Naive B cell (primary cell): ENCODE measurements at regions not wholly inside any gene's neighbourhood (a gene's known extent, or its start where the extent isn't known, plus 50 kb on each side); places are given as distances from the start of the nearest gene placed in this dataset.

Experiments used
- ATAC-seq, 2 donors: fragments of 150-1000 bp; cut with Tn5 transposase; 2 replicates each; pipeline ENCODE4 v1.10.0; 2021; ENCODE audit warnings: low read depth in 2 of 2, mild to moderate bottlenecking in 2 of 2, moderate library complexity in 2 of 2
- DNase-seq: peaks from one replicate; pipeline ENCODE4 v3.0.0; 2022
- H3K27ac Mint-ChIP-seq, 6 donors: one replicate each; pipeline ENCODE4 v1.8.0; 2020 to 2022; ENCODE audit warnings: mild to moderate bottlenecking in 6 of 6, mixed read lengths in 6 of 6, moderate library complexity in 5 of 6, inconsistent platforms in 2 of 6
- H3K27me3 Mint-ChIP-seq, 3 donors: one replicate each; pipeline ENCODE4 v1.8.0; 2021 to 2022; ENCODE audit warnings: mixed read lengths in 3 of 3, mild to moderate bottlenecking in 1 of 3
- H3K36me3 Mint-ChIP-seq, 2 donors: one replicate each; pipeline ENCODE4 v1.8.0; 2020 to 2022; ENCODE audit warnings: mixed read lengths in 2 of 2, inconsistent platforms in 1 of 2, mild to moderate bottlenecking in 1 of 2
- H3K4me1 Mint-ChIP-seq, 3 donors: one replicate each; pipeline ENCODE4 v1.8.0; 2020 to 2022; ENCODE audit warnings: mixed read lengths in 3 of 3, inconsistent platforms in 1 of 3, mild to moderate bottlenecking in 1 of 3, moderate library complexity in 1 of 3
- H3K4me3 Mint-ChIP-seq, 8 donors: one replicate each; pipeline ENCODE4 v1.8.0; 2020 to 2022; ENCODE audit warnings: mild to moderate bottlenecking in 8 of 8, mixed read lengths in 8 of 8, moderate library complexity in 8 of 8, inconsistent platforms in 2 of 8
- H3K9me3 Mint-ChIP-seq, 7 donors: one replicate each; pipeline ENCODE4 v1.8.0; 2020 to 2022; ENCODE audit warnings: mixed read lengths in 7 of 7, mild to moderate bottlenecking in 5 of 7, inconsistent platforms in 2 of 7, moderate library complexity in 1 of 7

DNA sequence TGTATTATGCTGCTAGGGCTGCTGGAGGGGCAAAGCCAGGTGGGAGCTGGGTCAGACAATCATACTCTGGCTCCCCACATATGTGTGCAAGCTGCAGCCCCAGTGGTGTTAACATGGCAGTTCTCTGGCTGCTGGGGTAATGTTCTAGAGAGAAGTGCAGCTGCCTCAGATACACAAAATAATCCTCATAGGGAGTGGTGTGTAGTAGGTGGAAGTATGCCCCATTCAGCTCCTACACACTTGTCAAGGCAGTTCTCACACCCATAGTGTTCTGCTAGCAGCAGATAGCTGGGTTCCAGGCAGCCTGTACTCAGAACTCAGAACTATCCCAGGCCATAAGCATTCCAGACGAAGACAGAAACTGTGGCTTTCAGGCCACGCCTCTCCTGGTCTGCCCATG is 87.9 kb upstream of the NT5C1B start:
- Mint-ChIP-seq H3K27ac (no peak overlapping the region), H3K9me3 (peaks cover 6 to 38% (median 24%) of the 10 kb centered on the region in 7 donors), H3K4me1 (no peaks in the 10 kb centered on the region), H3K4me3 (no peak overlapping the region), H3K36me3 (peaks cover 21 to 26% of the 10 kb centered on the region in 2 donors), H3K27me3 (no peaks in the 10 kb centered on the region)
- no peak for DNase-seq
- ATAC-seq, result no peak

DNA sequence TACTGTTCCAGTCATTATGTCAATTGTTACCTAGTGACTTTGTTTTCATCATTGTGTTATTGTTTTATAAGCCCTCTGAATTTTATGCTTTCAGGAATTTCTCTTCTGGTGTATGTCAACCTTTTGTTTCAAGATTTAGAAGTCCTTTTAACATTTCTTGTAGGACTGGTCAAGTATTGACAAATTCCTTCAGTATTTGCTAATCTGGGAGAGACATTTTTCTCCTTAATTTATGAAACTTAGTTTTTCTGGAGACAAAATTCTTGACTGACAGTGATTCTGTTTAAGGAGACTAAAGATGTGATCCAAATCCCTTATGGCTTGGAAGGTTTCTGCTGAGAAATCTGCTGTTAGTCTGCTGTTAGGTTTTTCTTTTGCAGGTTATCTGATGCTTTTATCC is 84.9 kb upstream of the NT5C1B start:
- H3K4me3 Mint-ChIP-seq, result no peak overlapping the region
- peaks cover 21 to 32% of the 10 kb centered on the region in 2 donors for H3K36me3 Mint-ChIP-seq
- H3K27ac Mint-ChIP-seq, result no peak overlapping the region
- ATAC-seq, result no peak
- H3K4me1 Mint-ChIP-seq, result no peaks in the 10 kb centered on the region
- H3K9me3 Mint-ChIP-seq, result peaks cover 11 to 46% (median 28%) of the 10 kb centered on the region in 7 donors
- DNase-seq, result no peak
- H3K27me3 Mint-ChIP-seq, result no peaks in the 10 kb centered on the region

DNA sequence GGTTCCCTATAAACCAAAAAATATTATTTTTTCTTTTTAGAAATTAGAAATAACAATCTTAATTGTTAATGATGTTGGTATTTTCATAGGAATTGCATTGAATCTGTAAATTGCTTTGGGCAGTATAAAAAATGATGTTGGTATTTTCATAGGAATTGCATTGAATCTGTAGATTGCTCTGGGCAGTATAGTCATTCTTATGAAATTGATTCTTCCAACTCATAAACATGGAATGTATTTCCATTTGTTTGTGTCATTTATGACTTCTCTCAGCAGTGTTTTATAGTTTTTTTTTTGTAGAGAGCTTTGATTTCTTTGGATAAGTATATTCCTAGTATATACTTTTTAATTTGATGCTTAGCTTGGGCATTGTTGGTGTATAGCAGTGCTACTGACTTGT is 82.0 kb upstream of the NT5C1B start:
- Mint-ChIP-seq H3K27ac (no peak overlapping the region), H3K27me3 (no peaks in the 10 kb centered on the region), H3K4me1 (no peaks in the 10 kb centered on the region), H3K4me3 (no peak overlapping the region), H3K9me3 (peaks cover 13 to 41% (median 31%) of the 10 kb centered on the region in 7 donors), H3K36me3 (peaks cover 30 to 37% of the 10 kb centered on the region in 2 donors)
- DNase-seq (no peak), ATAC-seq (no peak)

DNA sequence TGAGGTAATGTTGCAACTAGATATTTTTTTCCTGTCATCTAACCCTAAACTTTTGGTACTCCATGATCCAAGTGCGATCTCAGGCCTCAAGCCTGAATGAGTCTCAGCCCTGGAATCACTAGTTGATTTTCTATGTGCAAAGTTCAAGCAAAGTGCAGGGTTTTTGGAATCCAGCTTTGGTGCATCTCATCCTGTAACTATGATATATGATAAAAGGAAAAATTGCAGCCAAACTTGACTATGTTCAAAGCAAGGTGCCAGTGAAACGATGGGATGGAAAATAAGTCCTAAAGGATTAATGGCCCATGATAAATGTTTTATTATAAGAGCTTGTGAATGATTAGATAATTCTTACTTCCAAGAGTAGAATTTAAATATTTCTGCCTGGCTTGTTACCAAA is 78.9 kb upstream of the NT5C1B start:
- Mint-ChIP-seq H3K27ac (no peak overlapping the region), H3K4me3 (no peak overlapping the region), H3K9me3 (peaks cover 3 to 20% (median 9%) of the 10 kb centered on the region in 7 donors), H3K36me3 (peaks cover 12 to 16% of the 10 kb centered on the region in 2 donors), H3K27me3 (no peaks in the 10 kb centered on the region), H3K4me1 (no peaks in the 10 kb centered on the region)
- ATAC-seq, result no peak
- no peak for DNase-seq

DNA sequence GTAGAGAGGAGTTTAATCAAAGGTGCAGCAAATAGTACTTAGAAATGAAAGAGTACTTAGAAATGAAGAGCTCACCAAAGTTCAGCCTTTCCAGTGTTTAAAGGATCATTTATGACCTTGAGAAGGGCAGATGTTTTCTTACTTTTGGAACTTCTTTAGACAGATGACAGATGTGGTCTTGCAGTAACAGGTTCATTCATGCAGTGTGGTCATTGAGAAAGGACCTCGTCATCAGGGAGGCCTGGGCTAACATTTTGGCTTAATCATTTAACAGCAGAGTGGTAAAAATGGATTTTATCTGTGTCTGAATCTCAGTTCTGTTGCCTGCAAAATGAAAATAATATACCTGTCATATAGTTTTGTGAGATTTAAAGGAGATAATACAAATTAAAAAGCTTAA is 75.1 kb upstream of the NT5C1B start:
- Mint-ChIP-seq H3K4me1 (no peaks in the 10 kb centered on the region), H3K9me3 (peaks cover 0 to 4% (median 2%) of the 10 kb centered on the region in 7 donors), H3K4me3 (no peak overlapping the region), H3K36me3 (peaks cover 5 to 9% of the 10 kb centered on the region in 2 donors), H3K27ac (no peak overlapping the region), H3K27me3 (no peaks in the 10 kb centered on the region)
- no peak for DNase-seq
- ATAC-seq, result no peak

DNA sequence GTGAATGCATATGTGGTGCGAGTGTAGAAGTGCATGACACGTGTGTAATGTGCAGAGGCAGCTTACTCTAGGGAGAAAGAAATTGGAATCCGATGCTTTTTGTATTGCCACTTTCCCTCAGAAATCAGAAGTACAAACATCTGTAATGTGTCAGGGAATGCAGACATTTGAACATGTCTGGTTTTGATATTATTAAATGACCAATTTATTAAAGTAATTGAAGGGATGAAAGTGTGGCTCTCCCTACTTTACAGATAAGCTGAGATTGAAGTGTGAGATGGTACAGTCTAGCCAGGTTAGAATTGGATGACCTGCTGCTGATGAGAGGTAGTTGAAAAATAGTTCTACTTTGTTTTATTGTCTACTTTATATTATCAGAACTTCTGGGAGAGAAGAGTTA is 74.5 kb upstream of the NT5C1B start:
- no peak overlapping the region for H3K4me3 Mint-ChIP-seq
- H3K36me3 Mint-ChIP-seq, result peaks cover 7 to 9% of the 10 kb centered on the region in 2 donors
- H3K27ac Mint-ChIP-seq, result no peak overlapping the region
- ATAC-seq, result no peak
- peaks cover 0 to 1% (median 0%) of the 10 kb centered on the region in 3 donors for H3K27me3 Mint-ChIP-seq
- peaks cover 0 to 4% (median 2%) of the 10 kb centered on the region in 7 donors for H3K9me3 Mint-ChIP-seq
- DNase-seq, result no peak
- H3K4me1 Mint-ChIP-seq, result no peaks in the 10 kb centered on the region

DNA sequence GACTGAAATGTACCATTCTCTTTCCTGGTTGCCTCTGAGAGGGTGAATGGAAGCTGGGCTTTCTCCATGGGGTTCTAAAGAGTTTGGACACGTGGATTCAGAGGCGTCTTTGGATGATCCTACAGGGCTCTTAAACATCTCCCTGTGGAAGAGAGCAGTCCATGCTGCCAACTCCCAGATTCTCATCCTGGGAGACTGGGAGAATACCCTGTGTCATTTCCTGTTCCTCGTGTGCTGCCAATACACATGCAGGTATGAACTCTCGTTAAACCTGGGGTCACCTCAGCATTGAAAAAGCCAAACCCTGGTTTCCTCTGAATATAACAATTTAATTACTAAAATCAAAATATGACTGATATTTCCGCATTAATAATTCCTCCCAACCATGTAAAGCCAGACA is 73.3 kb upstream of the NT5C1B start:
- Mint-ChIP-seq H3K4me3 (no peak overlapping the region), H3K9me3 (peaks cover 0 to 4% (median 0%) of the 10 kb centered on the region in 7 donors), H3K36me3 (peaks cover 4 to 10% of the 10 kb centered on the region in 2 donors), H3K4me1 (no peaks in the 10 kb centered on the region), H3K27me3 (peaks cover 0 to 4% (median 0%) of the 10 kb centered on the region in 3 donors), H3K27ac (no peak overlapping the region)
- no peak for ATAC-seq
- no peak for DNase-seq

DNA sequence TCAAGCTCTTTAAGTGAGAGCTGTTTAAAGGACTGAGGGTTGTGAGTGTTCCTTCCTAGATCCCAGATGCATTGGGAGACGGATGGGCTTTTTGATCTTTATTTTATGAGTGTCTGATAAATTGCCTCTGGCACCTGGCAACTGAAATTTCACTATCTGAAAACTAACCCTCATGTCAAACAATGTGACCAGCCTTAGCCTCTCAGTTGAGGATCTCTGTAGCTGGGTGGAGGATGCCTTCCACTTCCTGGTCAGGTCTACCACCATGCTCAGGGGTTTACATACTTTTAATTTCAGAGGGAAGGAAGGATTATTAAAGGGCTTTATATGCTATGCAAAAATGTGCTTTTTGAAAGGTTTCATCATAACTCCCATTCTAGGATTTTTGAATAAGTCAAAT is 70.5 kb upstream of the NT5C1B start:
- no peak overlapping the region for H3K27ac Mint-ChIP-seq
- peaks cover 0 to 5% of the 10 kb centered on the region in 2 donors for H3K36me3 Mint-ChIP-seq
- DNase-seq (no peak), ATAC-seq (no peak)
- no peak overlapping the region for H3K4me3 Mint-ChIP-seq
- H3K9me3 Mint-ChIP-seq, result no peaks in the 10 kb centered on the region
- H3K4me1 Mint-ChIP-seq, result no peaks in the 10 kb centered on the region
- peaks cover 0 to 4% (median 0%) of the 10 kb centered on the region in 3 donors for H3K27me3 Mint-ChIP-seq

DNA sequence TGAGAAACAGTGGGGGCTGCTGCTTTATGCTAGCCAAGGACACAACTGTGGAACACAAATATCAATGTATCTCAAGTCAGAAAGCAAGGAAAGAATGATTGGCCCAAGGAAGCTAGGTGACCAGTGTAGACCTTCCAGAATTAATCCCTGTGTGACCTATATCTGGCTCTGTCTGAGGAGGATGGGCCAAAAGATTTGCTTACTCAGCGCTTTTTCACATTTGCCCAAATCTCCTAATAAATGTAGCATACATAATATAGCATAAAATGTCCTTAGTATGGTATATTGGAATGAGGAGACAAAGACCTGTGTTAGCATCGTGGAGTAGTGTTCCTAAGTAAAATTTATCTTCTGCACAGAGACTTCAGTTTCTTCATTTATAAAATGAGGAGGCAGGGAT is 66.7 kb upstream of the NT5C1B start:
- no peak overlapping the region for H3K4me3 Mint-ChIP-seq
- DNase-seq, result no peak
- H3K27me3 Mint-ChIP-seq, result peaks cover 0 to 4% (median 0%) of the 10 kb centered on the region in 3 donors
- peaks cover 0 to 5% of the 10 kb centered on the region in 2 donors for H3K36me3 Mint-ChIP-seq
- no peak for ATAC-seq
- no peaks in the 10 kb centered on the region for H3K9me3 Mint-ChIP-seq
- H3K27ac Mint-ChIP-seq, result no peak overlapping the region
- no peaks in the 10 kb centered on the region for H3K4me1 Mint-ChIP-seq

DNA sequence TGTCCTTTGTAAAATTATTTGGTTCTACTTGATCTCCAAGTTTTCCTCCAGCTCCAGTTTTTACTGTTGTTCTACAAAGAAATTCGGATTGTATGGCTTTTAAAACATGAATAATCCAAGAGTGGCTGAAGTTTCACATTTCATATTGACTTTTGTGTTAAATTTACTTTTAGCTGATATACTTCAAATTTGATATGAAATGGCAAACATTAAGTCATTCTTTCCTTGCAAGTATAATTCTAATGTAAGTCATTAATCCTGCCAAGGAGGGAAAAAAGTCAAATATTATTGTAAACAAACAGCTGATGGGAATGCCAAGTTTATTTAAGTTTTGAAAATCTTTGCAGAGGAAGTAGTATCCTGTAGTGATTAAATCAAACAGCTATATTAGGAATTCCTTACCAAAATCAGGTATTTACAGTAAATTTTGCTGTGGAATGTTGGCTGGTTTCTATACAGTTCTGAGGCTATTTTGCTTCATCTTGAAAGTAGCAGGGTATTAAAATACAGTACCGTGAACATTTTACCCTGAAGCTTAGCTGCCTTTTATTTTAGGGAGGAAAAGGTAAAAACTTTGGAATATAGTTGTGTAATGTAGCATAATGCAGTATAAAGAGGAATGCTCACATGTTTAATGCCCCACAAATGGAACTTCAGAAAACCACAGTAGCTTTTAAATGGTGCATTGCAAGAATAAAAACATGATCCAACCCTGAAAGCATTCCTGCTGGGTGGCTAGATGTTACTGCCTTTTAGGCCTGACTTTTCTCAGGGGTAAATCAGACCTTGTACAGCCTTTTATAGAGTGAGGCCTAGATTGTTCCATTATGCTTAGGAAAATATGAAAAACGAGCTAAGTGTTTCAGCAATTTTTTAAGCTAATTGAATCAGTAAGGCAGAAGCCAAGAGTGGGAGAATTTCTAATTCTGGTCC is 62.7 kb upstream of the NT5C1B start:
- no peaks in the 10 kb centered on the region for H3K36me3 Mint-ChIP-seq
- no peaks in the 10 kb centered on the region for H3K4me1 Mint-ChIP-seq
- DNase-seq, result no peak
- no peak overlapping the region for H3K27ac Mint-ChIP-seq
- ATAC-seq, result no peak
- H3K9me3 Mint-ChIP-seq, result no peaks in the 10 kb centered on the region
- no peaks in the 10 kb centered on the region for H3K27me3 Mint-ChIP-seq
- no peak overlapping the region for H3K4me3 Mint-ChIP-seq

DNA sequence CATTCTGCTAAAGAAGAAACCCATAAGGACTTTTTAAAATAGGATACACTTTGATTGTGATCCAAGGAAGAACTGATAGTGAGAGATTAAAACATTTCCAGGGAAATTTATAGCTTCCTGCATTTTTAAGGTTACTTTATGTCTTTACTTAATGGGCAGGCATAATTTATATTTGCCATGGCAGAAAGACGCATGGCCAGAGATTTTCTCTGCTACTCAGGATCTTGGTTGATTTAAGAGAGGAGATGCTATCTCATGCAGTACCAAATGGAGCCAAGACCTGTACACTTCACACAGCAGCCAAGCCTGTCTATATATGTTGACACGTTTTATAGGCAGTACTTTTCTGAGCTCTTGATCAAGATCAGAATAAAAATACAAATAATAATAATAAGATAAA is 60.9 kb upstream of the NT5C1B start:
- Mint-ChIP-seq H3K27me3 (no peaks in the 10 kb centered on the region), H3K36me3 (peaks cover 5 to 6% of the 10 kb centered on the region in 2 donors), H3K4me3 (no peak overlapping the region), H3K4me1 (no peaks in the 10 kb centered on the region), H3K27ac (no peak overlapping the region), H3K9me3 (peaks cover 3 to 5% (median 4%) of the 10 kb centered on the region in 7 donors)
- no peak for ATAC-seq
- DNase-seq, result no peak

DNA sequence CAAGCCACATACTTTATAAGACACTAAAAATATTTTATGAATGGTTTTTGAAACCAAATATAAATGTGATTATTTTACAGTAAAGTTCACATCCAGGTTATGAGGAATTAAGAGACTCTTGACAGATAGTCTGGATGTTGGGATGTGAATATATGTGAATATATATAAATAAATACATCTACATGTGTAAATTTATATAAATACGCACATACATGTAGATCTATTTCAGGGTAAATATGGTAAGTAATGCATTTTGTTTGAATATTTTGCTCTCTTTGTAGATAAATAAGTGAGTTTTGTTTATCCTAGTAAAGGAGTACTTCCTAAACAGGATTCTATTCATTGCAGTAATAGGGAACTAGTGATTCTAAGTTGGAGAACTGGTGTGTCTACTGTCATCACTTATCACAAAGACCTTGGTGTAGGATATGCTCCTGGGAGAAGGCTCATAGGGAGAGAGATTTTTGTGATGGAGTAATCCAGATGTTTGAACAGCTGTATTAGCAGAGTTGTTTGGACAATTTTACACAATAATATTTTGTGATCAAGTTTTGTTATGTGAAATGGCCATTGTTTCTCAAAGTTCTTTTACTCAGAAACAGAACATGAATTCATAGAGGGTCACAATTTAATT is 60.2 kb upstream of the NT5C1B start:
- no peak for ATAC-seq
- Mint-ChIP-seq H3K36me3 (peaks cover 6 to 8% of the 10 kb centered on the region in 2 donors), H3K9me3 (peaks cover 3 to 7% (median 4%) of the 10 kb centered on the region in 7 donors), H3K27me3 (no peaks in the 10 kb centered on the region), H3K4me1 (no peaks in the 10 kb centered on the region), H3K4me3 (no peak overlapping the region), H3K27ac (no peak overlapping the region)
- no peak for DNase-seq

DNA sequence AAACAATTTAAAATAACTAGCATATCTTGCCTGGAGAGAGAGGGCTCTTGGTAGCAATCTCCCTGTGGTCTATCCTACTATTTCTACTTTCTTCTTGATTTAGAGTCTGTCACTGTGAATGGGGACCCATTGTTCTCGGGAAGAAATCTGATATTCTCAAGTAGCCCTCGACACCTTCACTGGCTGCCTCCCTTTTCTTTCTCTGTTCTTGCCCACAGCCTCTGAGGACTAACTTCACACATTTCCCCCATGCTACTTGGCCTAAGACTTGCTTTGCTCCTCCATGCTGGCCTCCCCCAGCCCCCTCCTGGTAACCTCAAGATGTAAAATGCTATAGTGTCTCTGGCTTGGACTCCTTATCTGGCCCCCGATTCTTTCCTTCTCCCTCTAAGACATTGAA is 58.8 kb upstream of the NT5C1B start:
- Mint-ChIP-seq H3K27ac (no peak overlapping the region), H3K36me3 (peaks cover 8 to 13% of the 10 kb centered on the region in 2 donors), H3K9me3 (peaks cover 3 to 10% (median 5%) of the 10 kb centered on the region in 7 donors), H3K27me3 (no peaks in the 10 kb centered on the region), H3K4me1 (no peaks in the 10 kb centered on the region), H3K4me3 (no peak overlapping the region)
- no peak for ATAC-seq
- DNase-seq, result no peak

DNA sequence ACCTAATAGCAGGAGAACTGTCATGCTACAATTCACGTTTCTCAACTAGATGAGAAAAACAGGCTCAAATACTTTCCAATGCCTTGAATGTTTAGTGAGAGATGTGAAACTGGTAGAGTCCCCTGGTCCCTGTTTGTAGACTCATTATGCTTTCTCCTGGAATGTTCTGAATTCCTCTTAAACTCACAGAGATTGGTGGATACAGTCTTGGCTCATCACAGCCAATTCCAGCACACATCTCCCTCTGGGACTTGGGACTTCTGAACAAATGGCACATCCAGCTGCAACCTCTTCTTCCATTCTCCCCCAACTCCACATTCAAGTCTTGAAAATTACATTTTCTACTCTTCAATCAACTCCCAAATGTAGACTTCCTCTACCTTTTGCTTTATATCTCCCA is 58.4 kb upstream of the NT5C1B start:
- Mint-ChIP-seq H3K36me3 (peaks cover 8 to 13% of the 10 kb centered on the region in 2 donors), H3K27me3 (no peaks in the 10 kb centered on the region), H3K27ac (no peak overlapping the region), H3K9me3 (peaks cover 3 to 10% (median 5%) of the 10 kb centered on the region in 7 donors), H3K4me3 (no peak overlapping the region), H3K4me1 (no peaks in the 10 kb centered on the region)
- DNase-seq (no peak), ATAC-seq (no peak)
